ENCODE measurements at regions not wholly inside any gene's neighbourhood (a gene's known extent, or its start where the extent isn't known, plus 50 kb on each side); places are given as distances from the start of the nearest gene placed in this dataset.

DNA sequence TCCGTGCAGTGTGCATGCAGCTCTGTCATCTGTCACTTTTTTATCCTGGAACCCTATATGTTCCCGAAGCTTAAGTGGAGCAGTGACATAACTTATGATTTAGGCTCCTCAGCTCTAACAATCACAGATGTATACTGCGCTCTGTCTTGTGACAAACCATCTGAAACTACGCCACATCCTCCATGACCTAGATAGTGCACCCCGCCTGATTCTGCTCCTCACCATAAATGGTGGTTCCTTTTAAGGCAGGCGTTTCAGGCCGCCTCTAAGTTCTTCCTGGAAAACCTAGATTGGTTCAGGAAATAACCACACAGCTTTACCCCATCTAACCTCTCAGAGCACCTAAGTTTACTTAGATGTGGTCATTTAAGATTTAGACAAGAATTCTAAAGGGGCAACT, 372.0 kb downstream of the CDH10 start:
- DNase-seq, result no peak

DNA sequence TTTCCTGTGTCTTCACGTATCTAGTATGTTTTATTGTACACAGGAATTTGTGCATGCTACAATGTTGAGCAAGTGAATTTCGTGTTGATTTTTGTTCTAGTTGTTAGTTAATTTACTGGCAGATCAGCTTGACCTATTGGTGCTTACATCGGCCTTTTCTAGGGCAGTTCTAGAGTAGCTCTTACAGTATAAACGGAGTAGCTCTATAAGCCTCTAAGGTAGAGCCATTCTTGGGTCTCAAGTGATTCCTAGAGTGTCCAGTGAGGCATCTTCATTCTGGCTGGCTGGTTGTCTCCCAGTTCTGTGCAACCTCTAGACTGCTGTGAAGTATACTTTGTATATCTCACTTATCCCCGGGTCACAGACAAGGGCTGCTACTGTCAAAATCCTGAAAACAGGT, 364.6 kb downstream of the CDH10 start:
- no peak for DNase-seq

DNA sequence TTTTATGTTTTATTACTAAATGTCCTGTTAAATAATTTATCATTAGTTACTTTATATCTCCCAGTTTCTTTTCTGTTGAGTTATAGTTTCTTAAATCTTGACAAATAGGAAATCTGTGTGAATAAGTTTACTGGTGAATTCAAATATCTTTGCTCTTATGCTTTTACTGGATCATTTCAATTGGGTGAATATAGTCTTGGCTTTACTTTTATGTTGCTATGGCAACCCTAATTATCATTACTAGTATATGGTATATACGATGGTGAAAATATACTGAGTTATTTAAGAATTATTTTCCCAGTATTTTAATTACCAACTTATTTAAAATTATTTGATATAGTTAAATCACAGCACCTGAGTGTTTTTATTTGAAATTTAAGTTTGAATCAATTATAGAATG, 363.0 kb downstream of the CDH10 start:
- DNase-seq, result no peak

DNA sequence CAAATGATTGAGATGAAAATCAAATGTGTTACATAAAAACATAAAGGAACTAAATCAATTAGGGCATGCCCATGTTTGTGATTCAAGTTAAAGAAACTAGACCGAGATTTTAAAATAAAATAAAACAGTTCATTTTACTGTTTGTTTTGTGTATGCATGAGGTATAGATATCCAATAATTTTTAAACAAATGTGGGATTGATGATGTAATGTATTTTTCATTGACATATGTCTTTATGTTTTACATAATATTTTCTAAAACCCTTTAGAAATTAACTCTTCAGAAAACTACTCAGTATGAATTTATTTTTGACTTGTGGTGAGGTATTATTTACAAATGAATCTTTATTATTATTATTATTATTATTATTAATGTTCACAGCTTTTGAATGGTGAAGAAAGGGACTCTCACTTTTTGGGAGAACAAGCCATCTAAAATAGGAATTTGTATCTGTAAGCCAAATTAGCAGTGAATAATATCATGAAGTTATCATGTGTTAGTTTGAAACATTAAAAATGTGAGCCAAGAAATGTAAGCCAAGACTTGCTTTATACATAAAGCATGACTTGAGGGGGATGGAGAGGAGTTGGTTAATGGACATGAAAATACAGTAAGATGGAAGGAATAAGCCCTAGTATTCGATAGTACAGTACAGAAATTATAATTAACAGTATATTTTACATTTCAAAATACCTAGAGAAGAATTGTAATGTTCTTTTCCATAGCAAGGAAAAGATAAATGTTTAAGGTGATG, 355.0 kb downstream of the CDH10 start:
- no peak for DNase-seq

DNA sequence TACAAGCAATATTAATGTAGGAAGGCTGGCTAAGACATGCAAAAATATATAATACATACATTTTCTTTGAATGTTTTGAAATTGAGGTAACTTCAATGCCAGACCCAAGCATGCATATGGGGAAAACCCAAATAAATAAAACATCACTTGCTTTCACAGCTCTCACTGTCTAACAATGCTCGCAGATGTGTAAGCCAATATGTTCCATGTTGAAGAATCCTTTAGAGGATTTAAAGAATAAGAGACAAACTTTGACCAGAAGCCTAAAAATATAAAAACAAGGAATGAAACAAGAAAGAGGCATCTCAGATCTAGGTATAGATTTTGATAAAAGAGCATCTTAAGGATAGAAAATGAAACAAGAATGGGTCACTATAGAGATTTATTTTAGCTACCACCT, 354.2 kb downstream of the CDH10 start:
- no peak for DNase-seq

DNA sequence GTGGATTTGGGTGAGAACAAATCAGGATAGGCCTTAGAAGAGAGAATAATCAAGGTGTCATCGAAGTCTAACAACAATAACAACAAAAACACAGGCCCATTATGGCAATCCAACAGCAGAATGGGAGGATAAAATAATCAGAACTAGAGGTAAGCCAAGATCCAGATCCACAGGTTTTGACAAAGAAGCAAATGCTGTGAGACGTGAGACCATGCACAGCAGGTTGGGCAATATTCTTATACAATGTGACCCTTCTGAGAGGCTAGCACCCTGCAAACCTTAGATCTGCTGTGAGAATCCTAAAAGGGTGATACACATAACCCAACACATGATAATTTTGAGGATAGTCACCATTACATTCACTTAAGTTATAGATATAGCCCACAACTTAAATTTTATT, 352.9 kb downstream of the CDH10 start:
- no peak for DNase-seq

DNA sequence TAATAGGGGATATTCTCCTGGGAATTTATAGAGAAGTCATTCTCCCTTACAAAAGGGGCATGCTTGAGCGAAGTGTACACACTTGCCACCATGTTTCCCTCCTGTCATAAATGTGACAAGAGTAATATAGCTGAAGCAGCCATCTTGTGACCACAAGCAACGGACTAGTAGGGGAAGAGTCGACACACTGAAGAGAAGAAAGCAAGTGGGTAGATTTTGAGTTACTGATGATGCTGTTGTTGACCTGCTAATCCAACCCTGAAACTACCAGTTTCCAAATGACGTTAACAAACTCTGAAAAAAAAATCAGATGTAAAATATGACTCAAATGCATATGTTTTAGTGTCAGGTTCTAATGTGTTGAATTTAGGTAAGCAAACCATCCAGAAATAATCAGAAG, 350.4 kb downstream of the CDH10 start:
- no peak for DNase-seq

DNA sequence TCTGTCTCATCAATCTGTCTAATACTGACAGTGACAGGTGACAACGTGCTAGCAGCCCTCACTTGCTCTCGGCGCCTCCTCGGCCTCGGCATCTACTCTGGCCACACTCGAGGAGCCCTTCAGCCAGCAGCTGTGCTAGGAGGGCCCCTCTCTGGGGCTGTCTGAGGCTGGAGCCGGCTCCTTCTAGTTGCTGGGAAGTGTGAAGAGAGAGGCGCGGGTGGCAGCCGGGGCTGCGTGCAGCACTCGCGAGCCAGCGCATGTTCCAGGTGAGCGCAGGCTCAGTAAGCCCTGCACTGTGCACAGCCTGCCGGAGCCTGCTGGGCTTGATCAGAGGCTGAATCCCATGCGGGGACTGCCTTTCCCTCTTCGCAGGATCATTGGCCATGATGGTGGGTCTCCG, 330.7 kb downstream of the CDH10 start:
- DNase-seq, result no peak

DNA sequence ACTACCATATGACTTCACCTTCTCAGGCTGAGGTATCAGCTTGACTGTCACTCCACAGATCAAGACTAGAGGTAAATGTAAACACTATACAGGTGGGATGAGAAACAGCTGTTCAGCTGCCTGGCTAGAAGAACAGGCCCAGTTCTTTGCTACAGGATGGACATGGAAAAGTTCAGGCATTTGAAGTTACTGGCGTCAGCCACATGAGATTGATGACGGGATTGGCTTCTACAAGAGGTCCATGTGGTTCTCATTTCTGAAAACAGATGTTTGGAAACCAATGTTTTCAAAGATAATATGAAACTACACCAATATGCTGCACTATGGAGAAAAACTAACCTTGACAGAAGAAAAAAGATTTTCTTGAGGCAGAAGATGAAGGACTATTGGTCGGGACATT, 324.1 kb downstream of the CDH10 start:
- no peak for DNase-seq

DNA sequence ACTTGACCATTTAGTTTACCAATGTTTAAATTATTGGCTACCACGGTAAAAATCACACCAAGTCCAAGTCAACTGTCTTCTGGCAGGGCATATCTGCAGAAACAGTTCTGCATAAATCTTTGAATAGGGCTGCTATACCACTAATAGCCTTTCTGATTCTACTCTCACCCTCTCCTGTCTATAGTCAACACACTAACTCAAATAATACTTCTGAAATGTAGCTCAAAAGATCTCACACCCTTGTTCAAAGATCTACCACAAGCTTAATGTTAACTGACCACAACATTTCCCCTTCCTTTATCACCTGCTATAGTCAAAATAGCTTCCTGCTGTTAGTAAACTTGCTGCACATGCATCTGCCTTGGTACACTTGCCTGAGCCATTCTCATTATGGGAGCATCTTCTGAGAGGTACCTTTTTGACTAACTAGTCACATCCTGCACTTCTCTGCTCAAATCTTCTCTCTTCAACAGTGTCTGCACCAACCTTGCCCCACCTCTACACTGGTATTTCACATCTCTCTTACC, 319.4 kb downstream of the CDH10 start:
- DNase-seq, result no peak

DNA sequence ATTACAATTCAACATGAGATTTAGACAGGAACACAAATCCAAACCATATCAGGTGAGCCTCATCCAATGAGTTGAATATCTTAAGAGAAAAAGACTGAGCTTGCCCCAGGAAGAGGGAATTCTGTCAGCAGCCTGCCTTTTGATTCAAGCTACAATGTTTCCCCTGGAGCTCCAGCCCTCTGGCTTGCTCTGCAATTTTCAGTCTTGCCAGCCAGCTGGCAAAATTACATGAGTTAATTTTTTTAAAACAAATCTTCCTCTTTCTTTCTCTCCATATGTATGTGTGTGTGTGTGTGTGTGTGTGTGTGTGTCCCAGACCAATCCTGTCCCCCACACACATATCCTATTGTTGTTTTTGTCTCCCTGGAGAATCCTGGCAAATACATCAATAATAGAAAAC, 313.2 kb downstream of the CDH10 start:
- no peak for DNase-seq

DNA sequence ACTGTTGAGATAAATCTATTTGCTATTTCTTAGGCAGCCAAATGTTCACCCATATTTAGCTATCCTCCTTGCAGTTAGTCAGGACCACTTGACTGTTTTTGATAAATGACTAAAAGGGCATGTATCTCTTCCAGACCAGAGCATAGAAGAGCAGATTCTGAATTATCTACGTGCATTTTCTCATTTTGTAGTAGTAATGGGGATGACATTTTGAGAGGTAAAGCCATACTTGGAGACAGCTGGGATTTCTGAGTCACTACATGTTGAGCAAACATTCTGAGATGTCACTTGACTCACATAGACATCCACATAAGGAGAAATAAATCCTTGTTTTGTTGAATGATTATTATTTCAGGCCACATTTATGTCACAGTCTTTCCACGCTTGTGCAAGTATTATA, 297.6 kb downstream of the CDH10 start:
- DNase-seq, result no peak

DNA sequence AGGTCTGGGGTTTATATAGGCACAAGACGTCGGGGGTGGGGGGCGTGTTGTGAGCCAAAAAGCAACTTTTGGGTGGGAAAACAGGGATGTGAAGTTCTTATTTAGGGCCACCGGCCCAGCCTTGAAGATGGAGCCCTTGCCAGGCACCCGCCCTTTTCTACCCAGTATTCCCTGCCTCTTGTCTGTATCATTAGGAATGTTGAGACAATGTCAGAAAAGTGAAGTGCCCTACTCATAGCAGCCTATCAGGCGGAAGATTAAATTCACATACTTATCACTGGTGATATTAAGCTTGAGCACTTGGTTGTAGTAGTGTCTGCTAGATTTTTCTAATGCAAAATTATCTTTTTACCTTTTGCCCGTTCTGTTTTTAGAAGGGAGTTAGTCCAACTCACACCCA, 293.5 kb downstream of the CDH10 start:
- no peak for DNase-seq

DNA sequence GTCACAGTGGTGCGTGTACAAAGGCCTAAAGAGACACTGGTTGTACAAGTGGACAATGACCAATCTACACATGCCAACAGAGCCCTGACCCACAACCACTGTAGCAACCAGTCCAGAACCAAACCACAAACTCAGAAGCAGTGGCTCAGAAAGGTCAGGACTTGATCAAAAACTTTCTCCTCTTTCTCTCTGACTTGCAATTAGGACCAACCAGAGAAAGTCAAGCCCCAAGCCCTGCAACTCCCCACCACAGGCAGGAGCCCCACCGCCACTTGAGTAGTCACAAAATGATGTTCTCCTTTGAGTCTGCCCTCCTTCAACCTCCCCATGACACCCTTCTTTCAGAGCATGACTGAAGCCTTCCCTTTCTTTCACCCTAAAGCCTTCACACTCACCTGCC, 291.8 kb downstream of the CDH10 start:
- DNase-seq, result no peak

DNA sequence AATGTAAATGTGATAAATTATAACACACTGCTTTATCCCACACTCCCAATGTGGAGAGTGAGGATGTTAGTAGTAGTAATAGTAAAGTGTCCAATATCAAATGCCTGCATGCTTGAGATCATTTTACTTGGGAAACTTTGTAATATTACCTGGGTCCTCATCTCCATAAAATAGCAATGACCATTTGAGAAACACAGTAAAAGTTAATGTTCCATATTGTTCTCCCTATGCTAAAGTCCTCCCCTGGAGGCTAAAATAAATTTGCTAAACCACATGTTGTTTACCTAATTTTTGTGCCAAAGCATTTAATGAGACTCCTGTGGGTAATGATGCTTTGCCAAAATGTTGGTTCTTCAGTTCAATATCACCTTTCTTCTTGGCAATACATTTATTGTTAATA, 291.2 kb downstream of the CDH10 start:
- DNase-seq, result no peak

DNA sequence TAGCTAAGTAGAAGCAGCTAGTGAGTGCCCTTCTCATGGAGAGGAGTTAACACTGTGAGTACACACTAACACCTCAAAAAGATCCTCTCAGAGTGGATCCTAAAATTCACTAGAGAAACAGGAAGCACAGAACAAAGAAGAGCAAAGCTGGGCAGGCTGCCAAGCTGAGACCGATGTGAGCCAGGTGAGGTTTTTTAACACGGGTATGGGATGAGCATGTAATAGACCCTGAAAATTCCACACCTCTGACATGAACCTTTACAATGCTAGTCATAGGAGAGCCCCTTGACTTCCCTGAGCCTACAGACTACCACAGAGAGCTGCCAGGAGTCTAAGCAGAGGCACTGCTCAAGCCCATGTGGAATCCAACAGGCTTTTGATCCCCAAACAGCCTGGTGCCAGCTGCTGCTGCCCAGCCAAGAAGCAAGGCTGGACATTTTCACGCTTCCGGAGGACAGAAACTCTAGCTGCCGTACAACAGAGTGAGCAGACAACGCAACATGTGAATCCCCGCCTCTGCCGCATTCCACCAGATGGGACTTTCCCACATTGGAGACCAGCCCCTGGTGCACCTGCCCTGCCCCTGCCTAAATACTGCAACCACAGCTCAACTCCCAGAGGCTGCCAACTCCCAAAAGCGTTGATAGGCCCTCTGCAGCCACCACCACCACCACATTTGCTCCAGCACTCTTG, 280.8 kb downstream of the CDH10 start:
- no peak for DNase-seq

DNA sequence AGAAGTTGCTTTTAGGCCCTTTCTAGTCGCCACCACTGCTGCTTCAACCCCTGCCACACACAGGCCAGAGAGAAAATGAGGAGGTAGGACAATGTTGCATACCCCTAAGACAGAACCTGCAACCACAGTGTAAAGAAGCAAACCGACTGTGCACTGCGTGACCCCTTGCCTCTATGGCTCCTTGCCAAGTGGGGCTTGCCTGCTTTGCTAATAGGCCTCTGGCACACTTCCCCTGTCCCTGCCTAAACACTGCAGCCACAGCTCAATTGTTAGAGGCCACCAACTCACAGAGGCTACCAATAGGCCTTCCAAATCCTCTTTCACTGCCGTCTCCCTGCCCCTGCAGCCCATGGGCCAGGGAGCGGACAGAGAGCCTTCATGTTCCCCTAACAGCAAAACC, 280.1 kb downstream of the CDH10 start:
- no peak for DNase-seq

DNA sequence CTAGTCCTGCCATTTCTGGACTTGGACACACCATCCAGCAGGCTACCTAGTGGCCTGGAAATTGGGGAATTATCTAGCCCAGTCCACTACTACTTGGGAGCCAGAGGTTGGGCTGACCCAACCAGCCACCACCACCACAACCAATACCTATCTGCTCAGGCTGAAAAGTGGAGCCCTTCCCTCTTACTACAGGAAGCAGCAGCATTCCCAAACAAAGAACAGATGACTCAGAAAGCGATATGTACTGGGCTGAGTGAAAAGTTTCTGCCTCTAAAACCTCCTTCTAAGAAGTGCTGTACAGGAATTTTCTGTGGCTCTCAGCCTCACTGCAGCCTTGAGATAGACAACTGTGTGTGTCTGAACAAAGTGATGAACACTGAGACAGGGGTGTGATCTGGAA, 279.4 kb downstream of the CDH10 start:
- no peak for DNase-seq

DNA sequence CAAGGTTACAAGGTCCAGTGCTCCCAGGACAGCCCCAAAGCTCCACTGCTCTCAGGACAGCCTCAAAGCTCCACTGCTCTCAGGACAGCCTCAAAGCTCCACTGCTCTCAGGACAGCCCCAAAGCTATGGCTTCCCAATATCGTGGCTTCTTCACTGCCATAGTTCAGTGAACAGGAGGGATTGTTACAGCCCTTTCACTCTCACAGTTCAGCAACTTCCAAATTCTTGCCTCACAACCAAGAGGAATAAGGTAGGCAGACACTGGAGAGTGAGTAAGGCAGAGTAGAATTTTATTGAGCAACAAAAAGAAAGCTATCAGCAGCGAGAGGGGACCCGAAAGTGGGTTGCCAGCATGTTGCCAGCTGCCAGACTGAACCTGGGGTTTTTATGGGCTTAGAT, 277.6 kb downstream of the CDH10 start:
- no peak for DNase-seq

DNA sequence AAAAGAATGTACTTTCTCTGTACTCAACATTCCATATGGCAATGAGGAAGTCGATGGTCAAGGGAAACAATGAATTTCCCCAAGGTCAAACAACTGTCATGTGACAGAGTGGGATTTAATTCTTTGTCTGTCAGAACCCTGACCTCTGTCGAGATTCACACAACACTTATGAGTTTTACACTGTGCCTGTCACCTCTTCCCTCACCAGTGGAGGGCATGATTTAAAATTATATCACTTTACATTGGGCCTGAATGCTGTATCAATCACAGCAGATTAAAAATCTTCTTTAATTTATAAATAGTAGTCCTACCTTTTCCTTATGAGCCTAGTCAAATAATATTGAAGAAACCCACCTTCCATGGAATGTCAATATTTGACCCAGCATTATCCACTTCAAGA, 276.7 kb downstream of the CDH10 start:
- no peak for DNase-seq

DNA sequence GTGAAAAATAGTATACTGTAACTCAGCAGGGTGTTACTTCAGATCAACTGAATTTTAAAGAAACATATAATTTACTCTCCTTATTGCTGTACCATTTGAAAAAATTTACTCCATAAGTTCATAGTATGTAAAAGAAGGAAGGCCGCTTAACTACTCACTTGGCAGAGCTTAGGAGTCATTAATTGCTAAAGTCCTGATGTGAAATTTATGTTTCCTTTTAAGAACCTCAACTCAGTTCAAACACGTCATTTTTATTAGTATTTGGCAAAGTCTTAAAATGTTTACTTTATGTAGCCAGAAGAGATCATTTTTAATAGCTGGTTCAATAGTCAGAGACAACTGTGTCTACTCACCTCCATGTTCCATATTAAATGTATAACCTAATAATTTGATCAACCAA, 268.6 kb downstream of the CDH10 start:
- DNase-seq, result no peak

DNA sequence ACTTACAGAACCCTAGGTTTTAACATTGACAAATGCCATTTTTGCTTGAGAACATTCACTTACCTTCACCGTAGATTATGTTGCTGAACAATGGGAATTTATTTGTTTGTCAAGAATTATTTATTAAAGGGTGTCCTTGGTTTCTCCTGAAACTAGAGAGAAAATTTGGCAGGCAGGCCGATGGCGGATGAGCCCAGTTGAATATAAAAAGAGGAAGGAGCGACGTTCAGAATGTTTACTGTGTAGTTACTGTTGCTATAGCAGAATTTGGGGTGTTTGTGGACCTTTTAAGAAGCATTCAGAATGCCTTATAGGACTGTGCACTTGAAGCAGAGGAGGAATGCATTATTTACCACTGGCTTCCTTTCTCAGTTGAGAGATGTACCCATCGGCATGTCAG, 268.2 kb downstream of the CDH10 start:
- DNase-seq, result no peak

DNA sequence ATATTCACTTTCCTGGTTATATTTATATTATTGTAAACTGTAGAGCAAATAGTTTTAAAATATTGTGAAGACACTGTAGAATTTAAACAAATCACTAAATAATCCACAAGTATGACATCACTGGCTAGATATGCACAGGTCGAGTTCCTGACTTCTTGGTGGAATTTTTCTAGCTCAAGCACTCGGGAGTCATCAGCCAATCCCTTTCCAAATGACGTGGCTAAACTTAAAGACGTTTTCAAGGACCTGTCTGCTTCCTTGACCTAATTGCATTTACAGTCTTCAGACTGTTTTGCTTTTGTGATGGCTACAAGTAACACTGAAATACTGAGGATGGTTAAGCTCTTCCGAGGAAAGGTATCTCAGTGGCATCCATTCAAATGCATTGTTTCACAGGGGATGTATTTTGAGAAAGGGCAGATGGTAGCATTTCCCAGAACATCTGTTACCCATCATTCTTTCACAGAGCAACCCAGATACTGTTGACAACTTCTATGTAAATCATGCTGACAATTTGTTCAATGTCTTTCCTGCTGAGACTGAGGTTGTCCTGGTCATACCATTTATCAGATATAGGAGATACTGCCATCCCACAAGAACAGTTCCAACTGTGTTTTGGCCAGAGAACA, 262.8 kb downstream of the CDH10 start:
- DNase-seq, result no peak

DNA sequence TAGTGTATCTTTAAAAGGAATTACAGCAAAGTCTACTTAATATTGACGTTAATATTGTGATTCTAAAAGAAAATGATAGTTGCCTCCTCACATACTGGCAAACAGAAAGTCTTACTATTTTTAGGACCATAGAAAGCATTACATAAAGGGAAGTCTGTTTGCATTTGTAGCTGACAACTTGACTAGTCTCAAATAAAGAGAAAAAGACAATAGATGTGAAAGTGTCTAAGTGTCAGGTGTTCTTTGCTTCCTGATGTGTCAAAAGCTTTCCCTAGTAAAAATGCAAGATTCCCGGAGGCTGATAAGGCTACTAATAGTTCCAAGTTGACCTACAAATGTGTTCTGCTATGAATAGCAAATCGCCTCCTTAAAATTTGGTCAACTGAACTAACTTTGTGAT, 259.7 kb downstream of the CDH10 start:
- no peak for DNase-seq
